Stimulated activated CD4-positive, alpha-beta T cell treated with anti-CD3 and anti-CD28 coated beads, Interleukin-1b, Interleukin-23, amount 100 ng/mL, for 1 hour (primary cell): ENCODE measurements at regions not wholly inside any gene's neighbourhood (a gene's known extent, or its start where the extent isn't known, plus 50 kb on each side); places are given as distances from the start of the nearest gene placed in this dataset.
"Not testable (repeated sequence)": the region's sequence is repeated elsewhere in the genome, so short reads cannot be mapped to it uniquely, and the experiment has no call there.

Experiments used
- DNase-seq, 2 donors: peaks; one replicate each; pipeline ENCODE4 v3.0.0-alpha.2; 2020; ENCODE audit warnings: low read depth in 2 of 2

DNA sequence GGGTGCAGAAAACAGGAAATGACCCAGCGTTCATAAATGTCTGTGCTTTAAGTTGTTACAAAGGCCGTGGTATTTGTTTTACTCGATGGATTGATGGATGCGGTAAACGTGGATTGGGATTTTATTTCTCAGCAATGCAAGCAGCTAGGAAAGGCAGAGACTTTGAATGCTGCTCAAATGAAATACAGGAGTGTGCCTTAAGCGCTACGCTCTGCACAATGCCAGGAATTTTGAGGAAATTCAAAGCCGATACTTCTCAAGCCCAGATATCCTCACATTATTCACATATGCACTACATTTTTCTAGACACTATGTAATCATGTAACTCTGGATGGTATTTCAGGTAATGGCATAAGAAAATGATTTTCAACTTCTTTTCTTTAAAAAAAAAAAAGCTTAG, 514.3 kb upstream of the ADARB2 start:
- no peak for DNase-seq

DNA sequence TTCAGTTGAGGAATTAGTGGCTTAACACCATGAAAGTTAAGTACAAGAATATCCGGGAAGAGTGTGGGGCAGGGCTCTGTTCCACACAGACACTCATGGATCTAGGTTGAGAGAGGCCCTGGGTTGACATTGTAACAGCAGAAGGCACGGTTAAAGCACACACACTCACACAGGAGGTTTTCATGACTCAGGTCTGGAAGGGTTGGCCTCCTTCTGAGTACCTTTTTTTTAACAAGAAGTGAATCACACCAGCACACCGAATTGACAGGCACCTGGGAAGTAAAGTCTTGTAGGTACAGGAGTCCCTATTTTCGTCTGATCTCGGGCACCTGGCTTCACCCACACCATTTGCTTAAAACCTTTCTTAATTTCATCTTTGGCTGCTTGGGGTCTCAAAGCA, 509.4 kb upstream of the ADARB2 start:
- DNase-seq, result no peak

DNA sequence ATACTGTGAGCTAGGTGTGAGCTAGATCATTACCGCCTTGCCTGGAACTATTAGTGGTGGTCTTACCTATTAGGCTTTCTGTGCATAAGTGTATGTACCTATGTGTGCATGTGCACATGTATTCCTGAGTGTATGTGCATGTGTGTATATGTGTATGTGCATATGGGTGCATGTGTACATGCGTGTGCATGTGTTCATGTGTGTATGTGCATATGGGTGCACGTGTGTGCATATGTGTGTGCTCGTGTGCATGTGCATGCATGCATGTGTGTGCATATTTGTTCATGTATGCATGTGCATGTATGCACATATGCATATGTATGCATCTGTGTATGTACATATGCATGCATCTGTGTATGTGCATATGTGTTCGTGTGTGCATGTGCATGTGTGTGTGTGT, 508.3 kb upstream of the ADARB2 start:
- no peak for DNase-seq

DNA sequence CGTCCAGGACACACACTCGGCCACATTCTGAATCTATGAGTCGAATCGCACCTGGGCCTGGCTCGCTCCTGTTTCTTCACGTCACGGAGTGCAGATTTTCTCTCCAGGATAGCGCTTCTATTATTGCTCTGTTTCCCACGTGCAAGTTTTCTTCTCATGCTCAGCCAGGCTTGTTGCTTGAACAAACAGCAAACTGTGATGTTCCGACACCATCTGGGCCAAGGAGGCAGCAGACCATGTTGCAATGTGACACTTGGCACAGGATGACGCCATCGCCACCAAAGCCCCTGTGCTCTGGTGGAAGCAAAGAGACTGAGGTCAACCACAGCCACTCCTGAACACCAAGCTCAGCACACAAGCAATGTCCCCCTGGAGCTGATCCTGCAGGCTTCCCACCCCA, 507.1 kb upstream of the ADARB2 start:
- no peak for DNase-seq

DNA sequence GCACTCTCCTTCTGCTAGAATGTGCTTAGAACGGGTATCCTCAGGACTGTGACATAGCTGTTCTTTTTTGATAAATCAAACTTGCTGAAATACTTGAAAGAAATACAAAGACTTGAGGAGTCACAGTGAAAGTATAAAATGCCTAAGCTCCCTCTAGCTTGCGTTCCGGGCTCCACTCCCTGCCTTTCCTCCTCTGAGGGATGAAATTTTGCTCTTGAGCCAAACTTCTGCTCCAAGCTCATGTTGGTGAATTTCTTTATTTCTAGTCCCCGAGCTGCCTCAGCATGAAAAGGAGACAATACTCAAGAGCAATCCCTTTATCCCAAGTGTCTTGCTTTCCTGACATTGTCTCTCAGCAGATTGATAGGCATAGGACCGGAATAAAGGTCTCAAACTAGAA, 499.6 kb upstream of the ADARB2 start:
- no peak for DNase-seq

DNA sequence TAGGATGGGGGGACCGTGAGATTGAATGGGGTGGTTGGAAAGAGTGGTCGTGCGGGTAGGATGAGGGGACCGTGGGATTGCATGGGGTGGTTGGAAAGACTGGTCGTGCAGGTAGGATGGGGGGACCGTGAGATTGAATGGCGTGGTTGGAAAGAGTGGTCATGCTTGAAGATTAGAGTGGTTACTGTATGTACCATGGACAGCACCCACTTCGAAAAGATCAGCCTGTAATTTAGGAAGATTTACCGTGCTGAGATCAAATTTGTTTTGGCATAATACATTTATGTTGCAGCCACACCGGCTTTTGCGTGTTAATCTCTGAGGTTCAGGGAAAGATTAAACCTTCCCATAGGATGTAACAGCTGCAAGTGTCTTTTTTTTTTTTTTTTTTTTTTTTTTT, 495.2 kb upstream of the ADARB2 start:
- DNase-seq, result no peak

DNA sequence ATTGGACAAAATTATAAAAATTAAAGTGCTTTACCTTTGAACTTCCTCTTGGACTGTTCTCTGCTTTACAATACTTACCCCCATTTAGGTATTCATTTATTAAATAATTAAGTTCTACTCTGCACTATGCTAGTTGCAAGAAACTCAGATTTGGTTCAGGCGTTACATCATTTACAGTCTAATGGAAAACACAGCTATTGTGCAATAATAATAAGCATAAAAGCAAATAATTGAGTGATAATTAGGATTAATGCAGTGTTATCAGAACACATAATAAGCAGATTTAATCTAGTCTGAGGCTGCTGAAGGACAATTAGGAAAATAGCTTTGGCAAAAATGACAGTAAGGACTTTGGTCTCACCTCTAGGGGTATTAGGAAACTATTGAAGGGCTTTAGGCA, 493.2 kb upstream of the ADARB2 start:
- no peak for DNase-seq

DNA sequence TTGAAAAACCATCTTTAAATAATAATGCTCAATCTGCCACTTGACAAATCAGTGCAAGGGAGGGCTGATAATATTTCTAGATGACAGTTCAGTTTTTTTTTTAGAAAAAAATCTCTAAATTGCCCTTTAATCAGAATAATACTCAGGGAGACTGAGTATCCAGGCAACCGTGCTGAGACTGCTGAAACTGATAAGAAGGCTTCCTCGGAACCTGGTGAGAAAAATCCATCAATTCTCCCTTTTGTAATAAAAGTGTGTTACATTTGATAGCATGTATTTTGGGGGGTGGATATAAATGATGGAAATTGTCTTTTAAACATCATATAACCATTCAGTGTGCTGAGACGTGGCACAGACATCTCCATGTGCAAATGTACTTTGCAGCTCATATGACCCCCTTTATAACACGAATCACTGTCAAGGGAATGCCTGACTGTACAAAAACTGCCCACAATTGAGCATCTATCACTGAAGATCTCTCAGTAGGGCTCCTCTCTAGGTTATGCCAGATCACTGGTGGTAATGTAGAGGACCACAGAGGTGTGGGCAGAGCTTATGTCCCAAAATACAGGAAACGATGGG, 491.1 kb upstream of the ADARB2 start:
- DNase-seq, result no peak

DNA sequence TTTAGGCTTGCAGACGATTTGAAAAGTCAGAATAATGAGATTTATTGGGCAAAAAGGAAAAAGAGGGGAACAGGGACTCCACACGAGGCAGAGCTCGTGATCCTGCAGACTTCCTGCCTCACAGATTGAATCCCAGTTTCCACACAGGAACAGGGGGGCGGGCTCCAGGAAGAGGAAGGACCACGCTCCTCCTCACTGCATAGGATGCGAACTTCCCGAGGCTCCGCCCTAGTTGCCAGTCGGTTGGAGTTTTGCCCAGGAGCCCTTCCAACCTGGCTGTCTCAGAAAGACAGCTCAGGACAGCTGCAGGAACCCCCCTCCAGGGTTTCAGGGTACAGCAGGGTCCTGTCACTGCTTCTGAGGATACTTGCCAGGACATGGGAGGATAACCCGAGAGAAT, 488.3 kb upstream of the ADARB2 start:
- no peak for DNase-seq

DNA sequence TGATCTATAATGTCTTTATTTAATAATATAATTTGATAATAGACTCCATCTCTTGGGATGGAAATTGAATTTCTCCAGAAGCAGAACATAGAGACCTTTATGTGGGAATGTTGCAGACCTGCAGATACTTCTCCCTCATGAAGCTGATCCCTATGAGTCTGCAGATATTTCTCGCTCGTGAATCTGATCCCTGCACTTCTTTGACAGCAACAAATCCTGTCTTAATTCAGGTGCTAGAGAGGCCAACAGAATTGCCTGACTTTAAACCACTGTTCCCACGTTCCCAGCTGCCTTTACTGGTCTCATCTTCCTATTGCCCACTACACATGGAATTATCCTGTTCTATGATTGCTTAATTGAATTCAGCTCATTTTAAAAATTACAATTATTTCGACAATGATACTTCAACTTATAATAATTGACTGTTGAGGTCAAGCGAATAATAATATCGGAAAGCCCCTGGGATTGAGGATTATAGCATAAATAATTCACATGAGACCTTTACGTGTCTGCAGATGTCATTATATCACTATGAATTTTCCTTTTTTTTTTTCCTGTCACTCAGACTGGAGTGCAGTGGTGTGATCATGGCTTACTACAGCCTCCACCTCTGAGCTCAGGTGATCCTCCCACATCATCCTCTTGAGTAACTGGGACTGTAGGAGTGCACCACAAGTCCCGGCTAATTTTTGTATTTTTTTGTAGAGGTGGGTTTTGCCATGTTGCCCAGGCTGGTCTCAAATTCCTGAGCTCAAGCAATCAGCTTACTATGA, 486.4 kb upstream of the ADARB2 start:
- no peak for DNase-seq

DNA sequence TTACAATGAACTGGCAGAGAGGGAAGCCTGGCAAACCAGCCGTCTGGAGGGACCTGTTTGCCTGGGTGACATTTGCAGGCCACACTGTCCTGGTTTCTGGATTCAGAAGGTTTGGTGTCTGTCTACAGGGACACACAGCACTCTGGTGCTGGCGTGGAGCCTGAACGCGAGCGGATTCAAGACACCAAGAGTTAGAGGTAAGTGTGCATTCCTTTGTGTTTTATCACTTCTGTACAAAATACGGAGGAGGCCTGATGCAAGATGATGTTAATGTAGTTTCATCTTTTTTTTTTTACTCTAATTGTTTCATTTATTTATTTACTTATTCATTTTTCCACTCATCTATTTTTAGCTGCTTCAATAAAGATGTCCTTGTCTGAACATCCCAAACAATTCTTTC, 485.3 kb upstream of the ADARB2 start:
- DNase-seq, result no peak

DNA sequence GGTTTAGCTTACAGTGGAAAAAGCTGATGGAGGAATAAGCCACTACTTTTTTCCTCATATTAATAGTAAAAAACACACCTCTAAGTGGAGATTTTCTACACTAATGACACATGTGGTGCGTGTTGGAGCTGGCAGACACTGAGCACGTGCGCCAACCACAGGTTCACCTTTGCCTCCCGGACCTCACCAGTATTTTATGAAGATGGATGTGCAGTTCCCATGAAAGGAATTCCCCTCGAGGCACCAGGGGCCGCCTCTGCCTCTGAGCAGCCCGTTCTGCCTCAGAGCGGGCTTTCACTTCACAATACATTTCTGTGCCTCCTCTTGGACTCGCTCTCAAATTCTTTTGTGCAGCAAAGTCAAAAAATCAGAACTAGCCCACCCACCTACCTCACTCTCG, 477.5 kb upstream of the ADARB2 start:
- DNase-seq, result no peak

DNA sequence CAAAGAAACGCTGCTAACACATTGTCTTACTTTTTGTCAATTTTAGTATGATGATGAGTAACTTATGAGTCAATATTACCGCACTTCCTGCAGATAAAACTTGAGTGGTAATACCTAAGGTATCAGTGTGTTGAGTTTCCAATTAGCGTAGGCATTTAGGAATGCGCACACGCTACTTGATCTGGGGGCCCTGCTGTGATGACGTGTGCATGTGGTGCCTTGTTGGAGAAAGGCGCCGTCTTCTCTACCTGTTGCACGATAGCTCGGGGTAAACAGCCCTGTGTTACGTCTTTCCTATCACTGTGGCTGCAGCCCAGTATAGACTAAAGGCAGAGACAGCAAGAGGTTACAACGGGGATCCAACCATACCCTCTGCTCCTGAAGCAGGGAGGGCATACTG, 476.8 kb upstream of the ADARB2 start:
- DNase-seq, result no peak

DNA sequence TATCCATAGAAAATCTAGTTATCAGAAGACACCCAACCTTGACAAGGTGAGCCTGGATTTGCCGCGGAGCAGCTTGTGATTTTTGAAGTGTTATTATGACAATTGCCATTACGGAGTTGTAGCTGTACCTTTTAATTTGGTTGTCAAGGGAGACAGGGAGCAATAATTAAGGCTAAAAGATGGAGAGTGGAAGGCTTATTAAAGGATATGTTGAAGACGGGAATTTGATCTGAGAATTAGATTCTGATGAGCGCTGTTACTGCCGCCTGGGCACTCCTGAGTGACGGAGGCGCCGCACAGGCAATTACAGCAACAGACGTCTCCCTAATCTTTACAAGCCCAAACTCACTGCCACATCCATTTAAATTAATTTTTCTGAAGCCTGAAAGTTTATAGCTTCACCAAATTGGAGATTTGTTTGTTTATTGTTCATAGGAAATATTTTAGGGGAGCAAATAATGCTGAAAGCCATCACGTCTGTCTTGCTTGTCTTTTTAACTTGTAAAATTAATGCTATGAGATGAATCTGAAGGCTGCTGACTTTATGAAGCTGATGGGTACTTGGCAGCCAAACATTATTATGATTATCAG, 475.0 kb upstream of the ADARB2 start:
- no peak for DNase-seq

DNA sequence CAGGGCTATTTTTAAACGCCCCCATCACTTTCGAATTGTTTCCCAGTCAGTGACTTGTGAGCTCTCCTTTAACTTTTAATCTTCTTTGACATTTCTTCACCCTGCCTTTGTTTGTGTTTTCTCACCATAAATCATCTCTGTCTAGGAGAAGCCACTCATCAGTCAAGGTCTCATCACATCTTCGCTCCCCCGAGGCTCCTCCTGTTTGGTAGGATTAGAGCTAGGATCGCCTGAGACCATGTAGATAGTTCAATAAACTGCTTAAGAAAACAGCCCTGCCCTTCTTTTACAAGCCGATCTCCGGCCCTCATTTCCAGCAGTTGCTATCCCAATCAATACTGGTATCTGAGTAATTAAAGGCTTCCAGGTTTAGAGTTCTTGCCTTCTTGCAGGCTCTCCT, 472.8 kb upstream of the ADARB2 start:
- no peak for DNase-seq

DNA sequence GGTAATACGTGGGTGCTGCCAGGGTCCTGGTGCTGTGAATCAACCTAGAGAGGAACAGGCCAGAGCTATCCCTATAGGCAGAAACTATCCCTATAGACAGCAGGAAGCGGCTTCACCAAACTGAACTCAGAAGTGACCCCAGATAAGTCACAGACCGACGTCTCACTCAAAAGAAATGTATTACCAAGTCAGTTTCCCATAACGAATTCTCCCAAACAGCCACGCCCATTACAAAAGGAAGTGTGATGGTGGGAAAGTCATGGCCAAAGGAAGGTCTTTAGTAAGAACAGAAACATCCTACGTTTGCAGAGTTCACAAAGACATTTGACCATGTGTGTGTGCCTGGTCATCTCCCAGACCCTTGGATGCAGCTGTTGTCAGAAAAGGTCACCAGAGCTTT, 470.8 kb upstream of the ADARB2 start:
- no peak for DNase-seq

DNA sequence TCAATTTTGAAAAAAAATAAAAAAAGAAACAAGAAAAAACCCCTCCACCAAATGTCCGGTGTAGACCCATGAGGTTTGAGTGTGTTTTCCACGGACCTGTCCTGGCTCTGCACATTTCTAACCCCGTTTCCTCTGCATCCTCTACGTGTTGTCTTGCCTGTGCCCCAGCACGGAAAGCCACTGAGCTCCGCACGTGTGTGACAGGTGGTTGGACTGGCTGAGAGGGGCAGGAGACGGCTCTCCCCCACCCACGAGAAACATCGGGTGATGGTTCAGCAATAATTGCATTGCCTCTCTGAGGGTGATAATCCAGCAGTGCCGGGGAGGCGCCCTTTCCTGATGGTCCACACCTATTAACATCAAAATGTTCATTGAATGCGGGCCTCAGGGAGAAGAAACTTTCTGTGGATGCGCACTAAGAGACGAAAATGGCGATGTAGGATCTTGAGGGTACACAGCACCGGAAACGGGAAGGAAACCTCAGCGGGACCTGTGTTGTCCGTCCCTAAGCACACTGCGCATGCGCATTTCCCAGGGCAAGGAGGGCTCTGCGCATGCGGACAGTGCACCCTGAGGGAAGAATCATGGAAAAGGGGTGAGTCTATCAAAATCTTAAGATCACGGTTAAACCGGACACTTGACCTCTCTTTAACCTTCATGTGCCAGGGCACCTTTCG, 470.1 kb upstream of the ADARB2 start:
- DNase-seq, result no peak

DNA sequence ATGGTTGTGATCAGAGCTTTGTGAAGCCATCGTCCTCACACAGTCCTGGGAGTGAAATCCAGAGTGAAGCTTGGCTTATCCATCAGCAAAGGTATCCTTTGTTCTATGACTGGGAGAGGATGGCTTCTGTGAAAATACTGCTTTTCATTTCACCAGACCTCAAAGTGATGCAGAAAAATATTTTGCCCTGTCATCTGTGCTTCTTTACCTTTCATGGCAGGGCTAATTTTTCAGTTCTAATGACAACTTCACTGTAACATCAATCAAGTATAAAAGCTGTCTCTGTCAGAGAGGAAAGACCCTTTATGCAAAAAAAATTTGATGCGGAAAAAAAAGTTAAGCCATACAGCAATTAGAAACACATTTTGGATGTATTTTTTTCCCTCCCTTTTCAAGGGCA, 468.1 kb upstream of the ADARB2 start:
- DNase-seq, result no peak

DNA sequence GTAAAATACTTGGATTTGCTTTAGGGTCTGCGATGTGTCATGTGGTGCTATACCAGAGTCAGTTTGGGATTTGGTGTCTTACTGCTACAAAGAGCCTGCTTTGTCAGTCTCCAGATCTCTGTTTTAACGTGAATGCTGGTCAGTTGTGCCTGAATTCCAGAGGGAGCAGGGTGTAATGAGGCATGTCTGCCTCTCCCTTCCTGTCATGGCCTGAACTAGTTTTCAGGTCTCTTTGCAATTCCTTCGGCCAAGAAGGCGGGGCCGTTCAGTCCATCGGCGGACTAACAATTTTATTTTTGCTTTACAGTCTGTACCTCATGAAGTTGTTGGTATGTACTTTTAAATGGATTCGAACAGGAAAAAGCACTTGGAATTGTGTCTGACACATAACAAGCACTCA, 465.1 kb upstream of the ADARB2 start:
- no peak for DNase-seq

DNA sequence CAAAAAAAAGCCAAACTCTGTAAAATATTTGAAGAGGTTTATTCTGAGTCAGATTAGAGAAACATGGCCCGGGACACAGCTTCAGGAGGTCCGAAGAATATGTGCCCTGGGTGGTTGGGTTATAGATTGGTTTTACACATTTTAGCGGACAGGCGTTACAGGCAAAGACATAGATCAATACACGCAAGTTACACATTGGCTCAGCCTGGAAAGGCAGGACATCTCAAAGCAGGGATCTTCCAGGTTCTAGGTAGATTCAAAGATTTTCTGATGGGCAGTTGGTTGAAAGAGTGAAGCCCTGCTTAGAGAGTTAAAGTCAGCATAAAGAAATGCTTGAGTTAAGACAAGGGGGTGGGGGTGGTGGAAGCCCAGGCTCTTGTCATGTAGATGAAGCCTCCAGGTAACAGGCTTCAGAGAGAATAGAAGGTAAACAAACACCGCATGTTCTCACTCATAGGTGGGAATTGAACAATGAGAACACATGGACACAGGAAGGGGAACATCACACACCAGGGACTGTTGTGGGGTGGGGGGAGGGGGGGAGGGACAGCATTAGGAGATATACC, 464.3 kb upstream of the ADARB2 start:
- no peak for DNase-seq

DNA sequence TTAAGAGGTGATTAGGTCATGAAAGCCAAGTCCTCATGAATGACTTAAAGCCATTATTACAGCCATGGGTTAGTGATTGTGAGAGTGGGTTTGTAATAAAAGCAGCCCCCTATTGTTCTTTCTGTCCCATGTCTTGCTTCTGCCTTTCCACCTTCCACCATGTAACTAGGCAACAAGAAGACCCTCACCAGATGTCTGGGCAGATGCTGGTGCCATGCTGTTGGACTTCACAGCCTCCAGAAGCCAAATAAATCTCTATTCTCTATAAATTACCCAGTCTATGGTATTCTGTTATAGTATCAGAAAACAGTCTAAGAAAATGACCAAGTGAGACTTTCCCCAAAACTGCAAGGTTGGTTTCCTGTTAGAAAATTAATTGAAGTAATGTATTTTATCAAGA, 460.3 kb upstream of the ADARB2 start:
- no peak for DNase-seq

DNA sequence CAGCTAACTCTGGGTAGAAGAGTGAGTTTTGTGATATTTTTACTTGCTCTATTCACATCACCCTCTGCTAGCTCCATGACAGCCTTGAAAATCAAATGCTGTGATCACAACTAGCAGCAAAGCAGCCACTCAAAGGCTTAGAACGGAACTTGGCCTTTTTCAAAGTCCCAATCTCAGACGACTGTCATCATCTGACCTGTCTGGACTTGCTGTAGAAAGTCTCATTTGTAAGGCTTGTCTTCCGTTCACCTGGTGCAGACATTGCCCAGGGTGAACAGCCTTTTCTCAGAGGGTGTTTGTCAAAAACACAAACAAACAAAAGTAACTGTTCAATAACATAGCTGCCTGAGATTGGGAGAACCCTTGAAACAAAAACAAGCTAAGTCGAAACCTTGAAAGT, 458.9 kb upstream of the ADARB2 start:
- DNase-seq, result no peak

DNA sequence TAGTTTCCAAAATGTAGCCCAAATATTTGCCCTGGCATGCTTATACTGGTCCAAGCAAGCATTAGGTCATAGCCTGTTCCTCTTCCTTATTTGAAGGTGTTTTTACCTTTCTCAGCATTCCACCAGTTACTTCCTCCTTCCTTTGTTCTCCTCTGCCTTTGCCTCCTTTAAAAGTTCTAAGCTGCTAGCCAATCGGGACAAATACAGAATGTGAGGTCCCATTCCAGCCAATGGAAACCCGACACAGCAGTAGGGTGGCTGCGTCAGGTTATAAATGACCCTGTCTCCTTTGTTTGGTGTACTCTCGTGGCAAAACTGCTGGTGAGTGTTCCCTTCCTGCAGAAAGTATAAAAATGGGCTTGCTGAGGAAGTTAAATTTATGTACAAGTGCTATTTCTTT, 452.0 kb upstream of the ADARB2 start:
- DNase-seq, result not testable (repeated sequence)
